HG03439 (cell line): ENCODE measurements at regions not wholly inside any gene's neighbourhood (a gene's known extent, or its start where the extent isn't known, plus 50 kb on each side); places are given as distances from the start of the nearest gene placed in this dataset.
"Not testable (repeated sequence)": the region's sequence is repeated elsewhere in the genome, so short reads cannot be mapped to it uniquely, and the experiment has no call there.

Source experiments
- ATAC-seq: cut with Tn5 transposase; IDR thresholded peaks from one replicate; pipeline ENCODE4 v1.9.1; 2021; ENCODE audit warnings: mild to moderate bottlenecking, moderate library complexity; ENCODE audit not compliant: unreplicated experiment

DNA sequence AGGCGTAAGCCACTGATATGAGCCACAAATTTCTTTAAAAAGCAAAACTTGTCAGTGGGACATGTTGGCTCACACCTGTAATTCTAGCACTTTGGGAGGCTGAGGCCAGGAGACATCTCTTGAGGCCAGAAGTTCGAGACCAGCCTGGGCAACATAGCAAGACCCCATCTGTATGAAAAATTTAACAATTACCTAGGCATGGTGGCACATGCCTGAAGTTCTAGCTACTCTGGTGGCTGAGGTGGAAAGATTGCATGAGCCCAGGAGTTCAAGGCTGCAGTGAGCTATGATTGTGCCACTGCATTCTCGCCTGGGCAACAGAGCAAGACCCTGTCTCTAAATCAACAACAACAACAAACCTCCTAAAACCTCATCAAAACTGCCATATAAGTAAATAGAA lies 147.6 kb upstream of the BARHL2 start:
- ATAC-seq = no peak

DNA sequence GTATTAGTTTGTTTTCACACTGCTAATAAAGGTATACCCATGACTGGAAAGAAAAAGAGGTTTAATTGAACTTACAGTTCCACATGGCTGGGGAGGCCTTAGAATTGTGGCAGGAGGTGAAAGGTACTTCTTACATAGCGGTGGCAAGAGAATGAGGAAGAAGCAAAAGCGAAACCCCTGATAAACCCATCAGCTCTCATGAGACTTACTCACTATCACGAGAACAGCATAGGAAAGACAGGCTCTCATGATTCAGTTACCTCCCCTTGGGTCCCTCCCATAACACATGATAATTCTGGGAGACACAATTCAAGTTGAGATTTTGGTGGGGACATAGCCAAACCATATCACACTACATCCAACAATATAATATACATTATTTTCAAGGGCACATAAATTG lies 145.7 kb upstream of the BARHL2 start:
- ATAC-seq = no peak

DNA sequence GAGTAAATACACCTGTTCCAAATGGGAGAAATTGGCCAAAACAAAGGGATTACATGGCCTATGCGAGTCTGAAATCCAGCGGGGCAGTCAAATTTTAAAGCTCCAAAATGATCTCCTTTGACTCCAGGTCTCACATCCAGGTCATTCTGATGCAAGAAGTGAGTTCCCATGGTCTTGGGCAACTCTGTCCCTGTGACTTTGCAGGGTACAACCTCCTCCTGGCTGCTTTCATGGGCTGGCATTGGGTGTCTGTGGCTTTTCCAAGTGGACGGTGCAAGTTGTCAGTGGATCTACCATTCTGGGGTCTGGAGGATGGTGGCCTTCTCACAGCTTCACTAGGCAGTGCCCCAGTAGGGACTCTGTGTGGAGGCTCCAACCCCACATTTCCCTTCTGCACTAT lies 144.3 kb upstream of the BARHL2 start:
- not testable (repeated sequence) for ATAC-seq

DNA sequence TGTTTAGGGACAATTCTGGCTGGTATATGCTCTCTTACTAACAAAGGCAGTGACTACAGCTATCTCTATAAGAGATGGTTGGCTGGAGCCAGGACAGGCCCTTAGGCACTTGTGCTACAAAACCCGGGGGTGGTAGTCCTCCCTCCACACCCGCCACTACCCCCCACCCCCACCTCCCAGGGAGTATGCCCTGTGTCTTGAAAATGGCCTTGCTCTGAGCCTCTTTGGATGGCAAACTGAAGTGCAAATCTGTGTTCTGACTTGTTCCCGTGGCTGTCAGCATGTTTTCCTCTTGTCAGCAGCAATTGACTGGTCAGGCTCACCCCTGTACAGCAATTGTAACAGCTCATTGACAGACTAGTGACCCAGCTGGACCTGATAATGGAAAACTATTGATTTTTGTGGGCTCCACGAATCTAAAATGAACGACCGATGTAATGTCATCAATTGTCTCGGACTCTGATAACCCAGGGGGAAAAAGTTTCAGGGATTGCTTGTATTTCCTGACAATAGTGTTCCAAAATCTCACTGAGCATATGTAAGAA lies 139.4 kb upstream of the BARHL2 start:
- no peak for ATAC-seq

DNA sequence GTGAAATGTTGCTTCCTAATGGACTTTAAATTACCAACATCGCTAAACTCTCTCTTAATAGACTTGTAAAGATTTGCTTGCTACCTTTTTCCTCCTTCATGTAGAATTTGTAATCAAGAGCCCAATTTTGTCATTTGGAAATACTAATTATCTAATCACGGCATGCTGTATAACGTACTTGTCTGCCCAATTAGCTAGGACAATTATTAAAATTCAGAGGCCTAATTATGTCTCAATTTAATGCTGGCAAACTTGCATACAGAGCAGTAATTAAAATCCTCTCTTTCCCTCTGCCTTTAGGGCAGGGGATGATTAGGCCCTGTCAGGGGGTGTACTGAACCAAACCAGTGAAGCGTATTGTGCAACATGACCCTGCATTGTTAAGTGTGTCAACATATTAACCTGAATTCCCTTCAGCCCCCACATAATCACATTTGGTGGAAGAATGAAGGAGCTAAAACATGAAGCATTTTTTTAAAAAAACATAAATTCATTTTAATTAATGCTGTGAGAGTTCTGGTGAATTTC lies 137.4 kb upstream of the BARHL2 start:
- no peak for ATAC-seq

DNA sequence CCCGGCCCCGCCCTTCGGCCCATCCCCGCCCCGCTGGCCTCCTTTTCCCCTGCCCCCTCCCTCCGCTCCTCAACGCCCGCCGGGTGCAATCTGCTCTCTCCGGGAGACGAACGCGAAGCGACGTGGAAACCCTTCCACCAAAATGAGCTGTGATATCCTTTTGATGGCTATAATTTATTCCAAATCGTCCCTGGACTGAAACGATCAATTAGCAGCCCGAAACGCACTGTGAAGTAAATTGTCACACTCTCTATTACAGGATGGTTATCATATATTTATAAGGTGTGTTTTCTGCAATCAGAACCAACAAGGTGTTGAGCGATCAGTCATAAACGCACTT lies 134.6 kb upstream of the BARHL2 start:
- no peak for ATAC-seq

DNA sequence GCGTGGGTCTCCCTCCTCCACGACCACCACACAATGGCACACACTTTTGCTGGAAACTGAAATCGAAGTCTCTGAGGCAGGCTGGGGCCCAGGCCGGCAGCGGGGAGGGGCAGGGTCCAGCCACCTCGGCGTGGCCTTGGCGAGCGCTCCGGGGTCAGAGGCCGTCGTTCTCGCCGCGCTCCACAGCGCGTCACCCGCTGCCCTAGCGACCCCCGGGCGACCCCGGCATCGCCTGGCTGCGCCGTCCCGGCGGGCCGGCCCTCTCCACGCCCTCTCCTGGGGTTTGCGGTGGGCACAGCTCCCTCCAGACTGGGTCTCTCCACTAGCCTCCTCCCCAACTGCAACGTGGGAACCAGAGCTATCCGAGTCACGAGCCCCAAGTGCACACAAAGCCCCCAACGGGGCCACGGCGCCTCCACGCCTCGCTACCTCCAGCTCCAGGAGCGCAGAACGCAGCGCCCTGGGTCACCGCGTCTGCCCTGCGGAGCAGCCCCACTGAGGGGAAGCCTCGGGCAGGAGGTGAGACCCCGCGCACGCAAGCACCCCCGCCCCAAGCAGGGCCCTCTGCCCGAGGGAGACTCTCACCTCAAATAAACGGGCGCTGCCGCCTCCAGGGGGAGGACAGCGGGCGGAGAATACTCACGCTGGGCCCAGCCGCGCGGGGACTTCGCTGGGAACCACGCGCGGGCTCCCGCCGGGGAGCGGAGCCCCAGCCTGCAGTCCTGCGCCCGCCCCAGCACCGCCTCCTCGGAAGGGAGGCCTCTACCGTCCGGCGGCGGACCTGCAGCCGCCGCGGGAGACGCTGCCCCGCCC lies 134.0 kb upstream of the BARHL2 start:
- peak; percentile 98 for ATAC-seq

DNA sequence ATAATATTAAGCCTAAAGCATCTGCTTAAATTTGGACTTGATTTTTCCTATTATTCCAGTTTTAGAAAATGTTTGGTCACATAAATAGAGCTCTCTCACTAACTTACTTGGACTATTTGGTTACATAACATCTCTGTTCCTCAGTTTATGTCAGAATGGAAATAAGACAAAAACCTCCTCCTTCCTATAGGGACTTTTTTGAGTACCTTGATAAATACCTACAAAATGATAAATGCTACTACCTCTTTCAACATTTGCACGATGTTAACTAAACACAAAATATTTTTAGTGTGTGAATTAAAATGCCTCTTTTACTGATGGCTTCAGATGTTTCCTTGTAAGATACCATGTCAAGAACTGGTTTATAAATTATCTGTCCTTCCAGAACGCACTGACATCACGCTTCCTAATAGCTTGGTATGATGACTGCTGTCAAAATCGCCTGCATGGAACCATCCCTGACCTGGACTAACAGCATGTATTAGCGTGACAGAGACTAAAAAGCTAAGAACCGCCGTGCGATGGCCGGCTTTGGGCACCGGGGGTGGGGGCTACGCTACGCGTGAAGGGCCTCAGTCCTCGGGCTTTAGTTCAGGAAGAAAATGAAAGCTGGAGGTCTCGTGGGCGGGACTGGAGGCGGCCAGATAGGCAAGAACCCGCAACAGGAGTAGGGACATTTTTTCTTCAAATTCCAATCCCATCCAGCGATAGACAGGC lies 133.2 kb upstream of the BARHL2 start:
- no peak for ATAC-seq

DNA sequence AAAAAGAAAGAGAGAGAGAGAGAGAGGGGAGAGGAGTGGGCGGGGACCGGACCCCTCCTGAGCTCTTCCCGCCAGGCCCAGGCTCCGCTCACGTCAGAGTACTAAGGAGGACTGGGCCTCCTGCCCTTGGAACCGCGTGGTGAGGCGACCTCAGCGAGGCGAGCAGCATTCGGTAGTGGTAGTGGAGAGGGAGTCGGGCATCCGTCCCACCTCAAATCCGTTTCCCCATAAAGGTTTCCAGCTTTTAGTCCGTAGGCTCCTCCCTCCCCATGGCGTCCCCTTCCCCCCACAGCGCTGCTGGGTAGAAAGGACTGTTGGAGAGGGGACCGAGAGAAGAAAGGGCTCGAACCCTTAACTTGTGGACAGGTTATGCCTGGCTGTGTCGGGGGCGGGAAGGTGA lies 124.4 kb upstream of the BARHL2 start:
- no peak for ATAC-seq

DNA sequence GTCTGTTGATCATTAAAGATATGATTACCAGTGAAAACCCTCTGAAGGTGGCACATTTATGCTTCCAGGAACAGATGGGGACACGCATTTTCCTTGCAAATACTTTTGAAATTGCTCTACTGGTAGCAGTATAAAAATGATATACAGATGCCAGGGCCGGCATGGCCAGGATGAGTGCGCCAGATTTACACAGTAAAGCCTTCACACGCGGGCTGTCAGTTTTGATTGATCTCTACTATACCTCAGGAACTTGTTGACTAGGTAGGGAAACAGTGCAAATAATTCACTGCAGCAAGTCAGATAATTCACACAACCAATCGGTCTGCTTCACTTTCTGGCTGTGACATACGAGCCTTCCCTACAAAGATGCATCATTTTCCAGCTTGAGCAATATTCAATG lies 123.2 kb upstream of the BARHL2 start:
- no peak for ATAC-seq

DNA sequence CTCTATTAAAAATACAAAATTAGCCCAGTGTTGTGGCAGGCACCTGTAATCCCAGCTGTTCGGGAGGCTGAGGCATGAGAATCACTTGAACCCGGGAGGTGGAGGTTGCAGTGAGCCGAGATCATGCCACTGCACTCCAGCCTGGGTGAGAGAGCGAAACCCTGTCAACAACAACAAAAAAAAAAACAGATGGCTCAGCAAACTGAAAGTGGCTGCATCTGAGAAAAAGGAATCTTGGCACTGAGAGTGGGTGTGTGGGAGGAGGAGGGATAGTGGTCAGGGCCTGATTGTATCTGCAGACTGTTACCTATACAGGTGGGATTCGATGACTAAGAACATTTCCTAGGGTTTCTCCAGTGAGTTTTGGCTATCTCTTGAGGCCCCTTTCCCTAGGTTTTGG lies 122.2 kb upstream of the BARHL2 start:
- no peak for ATAC-seq

DNA sequence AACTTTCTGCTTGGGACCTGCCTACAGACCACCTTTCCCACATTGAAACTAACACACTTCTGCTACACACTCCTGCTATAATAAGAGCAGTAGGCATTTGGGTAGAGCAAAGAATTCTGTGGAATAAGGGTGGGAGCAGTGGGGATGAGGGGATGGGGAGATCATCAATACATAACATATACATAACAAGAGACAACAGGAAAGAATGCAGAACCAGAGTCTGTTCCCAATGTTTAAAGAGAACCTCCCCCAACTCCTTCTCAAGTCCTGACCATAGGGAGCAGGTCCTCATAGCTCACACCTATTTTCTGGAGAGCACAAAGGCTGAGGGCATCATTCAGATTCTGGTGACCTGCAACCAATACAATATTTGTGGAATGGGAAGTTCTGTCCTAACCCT lies 121.6 kb upstream of the BARHL2 start:
- no peak for ATAC-seq

DNA sequence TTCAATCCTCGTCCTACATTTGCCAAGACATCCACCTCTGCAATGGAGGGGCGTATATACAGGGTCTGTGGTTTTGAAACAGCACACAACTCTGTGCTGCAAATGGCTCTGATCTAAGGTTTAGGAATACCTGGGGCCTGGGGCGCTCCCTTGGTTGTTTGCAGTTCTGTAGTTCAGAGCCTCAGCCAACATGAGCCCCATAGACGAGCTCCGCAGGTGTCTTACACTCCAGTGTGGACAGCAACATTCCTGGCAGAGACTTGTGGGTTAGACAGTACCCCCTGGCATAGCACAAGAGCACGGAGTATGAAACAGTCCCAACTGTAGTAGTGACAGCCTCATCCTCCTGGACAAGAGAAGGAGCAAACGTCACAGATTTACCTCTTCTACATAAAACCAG lies 120.3 kb upstream of the BARHL2 start:
- ATAC-seq = no peak

DNA sequence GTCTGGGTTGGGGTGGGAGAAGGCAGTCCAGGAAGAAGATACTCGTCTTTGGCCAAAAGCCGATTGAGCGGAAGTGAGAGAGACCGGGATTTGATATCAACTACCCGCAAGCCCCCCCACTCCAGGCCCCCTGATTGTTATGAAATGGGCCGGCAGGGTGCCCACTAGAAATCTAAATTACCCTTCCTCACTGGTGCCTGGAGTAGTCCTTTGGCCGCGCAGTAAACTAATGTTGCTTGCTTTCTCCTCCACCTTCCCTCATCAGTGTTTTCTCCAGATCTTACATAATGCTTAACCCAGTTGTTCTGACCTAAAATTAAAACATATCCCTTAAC lies 119.2 kb upstream of the BARHL2 start:
- no peak for ATAC-seq

DNA sequence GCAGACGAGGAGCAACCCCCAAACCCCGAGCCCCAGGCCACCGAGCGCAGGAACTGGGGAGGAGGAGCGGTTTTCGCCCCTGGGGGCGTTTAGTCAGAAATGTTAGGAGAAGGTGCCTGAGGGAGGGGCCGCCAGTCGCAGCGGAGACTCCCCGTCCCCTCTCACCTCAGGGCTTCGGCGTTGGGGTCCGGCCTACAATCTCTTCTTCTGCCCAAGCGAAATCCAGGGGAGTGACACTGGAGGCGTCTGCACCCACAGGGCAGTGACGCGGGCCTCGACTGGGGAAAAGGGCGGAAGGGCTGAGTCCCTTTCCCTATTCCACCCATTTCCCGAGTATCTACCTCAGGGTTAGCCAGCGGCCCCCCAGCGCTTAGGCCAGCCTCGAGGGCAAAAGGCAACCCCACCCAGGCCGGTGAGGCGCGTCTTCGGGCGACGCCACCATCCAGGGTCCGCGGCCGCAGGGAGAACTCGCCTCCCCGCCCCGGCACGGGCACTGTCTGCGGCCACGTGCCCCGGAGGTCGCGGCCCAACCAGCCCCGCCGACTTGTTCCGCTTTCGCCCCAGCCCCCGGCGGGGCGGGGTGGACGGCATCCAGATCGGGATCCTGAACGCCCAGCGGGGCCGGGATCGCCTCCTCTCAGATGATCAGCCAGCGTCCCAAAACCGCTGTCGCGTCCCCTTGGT lies 118.7 kb upstream of the BARHL2 start:
- no peak for ATAC-seq

DNA sequence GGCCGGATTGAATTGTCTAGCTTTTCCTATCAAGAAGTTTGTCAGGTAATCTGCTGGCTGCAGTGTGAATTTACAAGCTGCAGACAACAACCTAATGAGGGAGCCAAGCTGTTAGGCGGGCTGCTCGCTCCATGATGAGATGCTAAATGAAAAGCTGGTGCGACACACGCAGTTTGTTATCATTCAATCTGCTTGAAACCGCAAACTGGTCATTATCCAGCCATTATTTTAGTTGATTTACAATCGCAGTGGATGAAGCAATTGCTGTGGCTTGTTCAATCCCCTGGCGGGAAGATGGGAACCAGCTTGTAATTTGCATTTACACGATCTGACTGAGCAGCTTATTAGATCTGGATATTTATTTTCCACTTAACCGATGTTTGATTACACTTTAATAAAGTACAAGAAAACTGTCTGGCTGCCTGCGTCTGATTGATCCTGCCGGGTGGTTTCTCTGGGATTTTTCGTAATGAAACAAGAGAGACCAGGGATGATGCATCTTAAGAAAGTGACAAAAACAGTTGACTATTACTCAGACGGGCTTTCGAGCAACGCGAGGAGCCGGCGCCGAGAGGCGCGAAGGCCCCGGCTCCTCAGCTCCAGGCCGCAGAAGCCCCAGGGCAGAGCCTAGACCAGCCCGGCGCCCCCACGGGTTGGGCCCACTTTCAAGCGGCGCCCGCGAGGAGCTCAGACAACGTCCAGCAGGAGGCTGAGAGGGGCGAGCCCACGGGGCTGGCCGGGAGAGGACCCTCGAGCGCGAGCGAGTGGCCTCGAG lies 118.0 kb upstream of the BARHL2 start:
- ATAC-seq = no peak

DNA sequence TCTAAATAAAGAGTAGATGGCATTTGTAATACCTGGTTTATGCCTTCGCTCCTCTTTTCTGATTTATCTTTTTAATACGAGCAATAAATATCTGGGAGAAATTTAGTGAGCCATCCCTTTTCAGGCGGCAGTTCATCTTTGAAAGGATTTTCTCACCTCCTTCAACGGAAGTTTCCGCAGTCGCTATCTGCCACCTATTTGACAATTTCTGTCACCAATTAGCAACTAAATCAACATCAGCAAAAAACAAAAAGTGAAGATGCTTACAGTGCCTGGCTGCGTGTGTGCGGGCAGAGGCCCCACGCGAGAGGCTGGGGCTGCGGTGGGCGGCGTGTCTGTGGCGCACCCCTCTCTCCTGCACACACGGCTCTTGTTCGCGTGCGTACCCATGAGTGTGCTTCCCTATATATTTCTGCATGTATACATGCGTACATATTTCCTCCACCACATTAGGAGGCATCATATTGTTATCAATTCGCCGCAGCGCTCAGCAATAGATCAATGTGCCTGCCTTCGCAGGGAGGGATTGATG lies 117.3 kb upstream of the BARHL2 start:
- no peak for ATAC-seq

DNA sequence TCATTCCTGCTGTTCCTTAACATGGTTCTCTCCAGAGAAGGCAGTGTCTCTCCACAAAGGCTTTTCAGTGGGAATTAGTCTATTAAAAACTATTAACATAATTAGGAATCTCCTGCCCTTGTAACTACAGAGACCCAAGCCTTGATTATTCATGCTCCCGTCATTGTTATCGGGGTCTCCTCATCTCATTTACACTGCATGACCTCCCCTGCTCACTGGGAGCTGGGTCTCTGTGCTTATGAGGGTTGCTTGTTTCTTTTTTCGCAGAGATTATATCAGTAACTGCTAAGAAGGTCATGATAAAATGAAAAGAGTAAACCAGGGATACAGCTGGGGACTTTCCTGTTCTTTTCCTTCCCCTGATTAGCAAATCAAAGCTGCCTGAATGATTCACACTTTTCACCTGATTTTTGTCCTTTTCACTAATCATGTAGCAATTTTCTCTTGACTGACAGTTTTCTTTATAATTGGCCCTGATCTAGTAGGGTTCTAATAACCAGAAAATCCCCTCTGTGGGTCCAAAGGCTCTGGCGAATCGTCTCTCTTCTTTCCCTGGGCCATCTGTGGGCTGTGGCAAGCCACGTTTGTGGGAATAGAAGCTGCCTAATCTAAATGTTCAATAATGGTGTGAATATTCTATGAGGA lies 116.5 kb upstream of the BARHL2 start:
- no peak for ATAC-seq

DNA sequence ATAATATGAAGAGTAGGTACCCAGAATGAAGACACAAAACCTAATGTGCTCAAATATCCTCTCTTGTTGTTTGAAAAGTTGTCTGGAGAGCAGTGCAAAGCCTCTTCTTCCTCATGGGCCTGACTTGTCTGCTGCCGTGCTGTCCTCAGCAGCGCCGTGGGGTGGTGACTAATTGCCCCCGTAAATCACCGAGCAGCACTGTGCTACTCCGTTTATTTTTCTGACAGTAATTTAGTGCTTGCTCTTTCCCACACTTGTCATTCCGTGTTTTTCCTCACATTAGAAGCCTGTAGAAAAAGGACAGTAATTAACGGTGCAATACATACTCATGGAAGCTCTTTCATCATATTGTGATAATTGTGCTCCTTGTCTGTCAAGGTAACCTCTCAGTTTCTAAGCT lies 114.8 kb upstream of the BARHL2 start:
- ATAC-seq = no peak

DNA sequence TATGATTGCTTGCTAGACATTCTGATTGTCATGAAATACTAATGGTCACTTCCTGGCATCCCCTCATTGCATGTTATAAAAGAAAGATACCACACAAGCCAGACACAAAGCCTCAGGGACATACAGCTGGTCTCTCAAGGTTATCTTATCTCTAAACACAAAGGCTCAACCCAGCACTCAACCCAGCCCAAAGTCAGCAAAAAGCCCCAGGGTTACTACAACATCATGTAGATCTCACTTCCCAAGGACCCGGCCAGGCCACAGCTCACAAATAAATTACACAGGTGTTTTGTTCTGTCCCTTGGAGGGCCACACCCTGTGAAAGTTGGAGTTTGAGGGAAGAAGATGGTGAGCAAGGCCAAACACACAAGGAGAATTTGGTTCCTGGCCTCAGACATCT lies 109.7 kb upstream of the BARHL2 start:
- ATAC-seq = no peak
